Spleen (tissue), 7 donors: ENCODE measurements at regions not wholly inside any gene's neighbourhood (a gene's known extent, or its start where the extent isn't known, plus 50 kb on each side); places are given as distances from the start of the nearest gene placed in this dataset.

Source experiments
- POLR2A ChIP-seq, 3 donors: fragments of 450-650 bp; IDR thresholded peaks; one replicate each; pipeline ENCODE4 v1.5.1; 2017; ENCODE audit warnings: antibody characterized with exemption in 3 of 3, mild to moderate bottlenecking in 1 of 3
- TF ChIP-seq, protein P1 (sequence below), 11 experiments: fragments of 200-600 bp in 7 of 11; fragments of 450-650 bp in 4 of 11; sonication (generic) in 4 of 11; IDR thresholded peaks in 8 of 11; conservative IDR thresholded peaks in 3 of 11; 1 replicate in 7 of 11; 2 replicates in 4 of 11; pipeline versions ENCODE4 v1.4.0 to v1.8.0; 2016 to 2021; ENCODE audit warnings: antibody characterized with exemption in 11 of 11, inconsistent platforms in 4 of 11, mild to moderate bottlenecking in 1 of 11
- donor health status: DM: no; HTN: no; CAD: no; lungs with moderate emphysema.
- donor health status: DM: no; HTN: no; CAD: no.
- donor health status: DM: no; HTN: no; CAD: no.

DNA sequence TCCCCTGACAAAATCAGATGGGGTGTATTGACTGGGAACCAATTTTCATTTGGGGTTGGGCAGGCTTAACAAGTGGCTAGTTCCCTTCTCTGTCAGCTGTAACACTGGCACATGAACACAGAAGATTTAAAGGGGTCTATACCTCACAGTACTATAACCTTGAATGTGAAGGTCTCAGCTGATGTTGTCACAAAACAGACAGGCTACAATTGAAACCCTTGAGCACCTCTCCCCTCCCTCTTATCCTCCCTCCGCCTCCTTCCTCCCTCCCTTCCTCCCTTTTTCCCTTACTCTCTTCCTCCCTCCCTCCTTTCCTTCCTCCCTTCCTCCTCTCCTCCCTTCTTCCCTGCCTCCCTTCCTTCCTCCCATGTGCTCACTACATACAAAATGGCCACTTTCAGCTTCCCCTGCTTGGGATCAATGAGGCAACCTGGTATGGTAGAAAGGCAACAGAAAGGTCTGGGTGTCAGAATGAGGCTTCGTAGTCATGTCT, 262.4 kb downstream of the TTC6 start:
- TF ChIP-seq, protein P1, sequence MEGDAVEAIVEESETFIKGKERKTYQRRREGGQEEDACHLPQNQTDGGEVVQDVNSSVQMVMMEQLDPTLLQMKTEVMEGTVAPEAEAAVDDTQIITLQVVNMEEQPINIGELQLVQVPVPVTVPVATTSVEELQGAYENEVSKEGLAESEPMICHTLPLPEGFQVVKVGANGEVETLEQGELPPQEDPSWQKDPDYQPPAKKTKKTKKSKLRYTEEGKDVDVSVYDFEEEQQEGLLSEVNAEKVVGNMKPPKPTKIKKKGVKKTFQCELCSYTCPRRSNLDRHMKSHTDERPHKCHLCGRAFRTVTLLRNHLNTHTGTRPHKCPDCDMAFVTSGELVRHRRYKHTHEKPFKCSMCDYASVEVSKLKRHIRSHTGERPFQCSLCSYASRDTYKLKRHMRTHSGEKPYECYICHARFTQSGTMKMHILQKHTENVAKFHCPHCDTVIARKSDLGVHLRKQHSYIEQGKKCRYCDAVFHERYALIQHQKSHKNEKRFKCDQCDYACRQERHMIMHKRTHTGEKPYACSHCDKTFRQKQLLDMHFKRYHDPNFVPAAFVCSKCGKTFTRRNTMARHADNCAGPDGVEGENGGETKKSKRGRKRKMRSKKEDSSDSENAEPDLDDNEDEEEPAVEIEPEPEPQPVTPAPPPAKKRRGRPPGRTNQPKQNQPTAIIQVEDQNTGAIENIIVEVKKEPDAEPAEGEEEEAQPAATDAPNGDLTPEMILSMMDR (IDR thresholded peaks at IDR 0.05 in 8 of 11, conservative IDR thresholded peaks at IDR 0.05 in 3 of 11) = no peak
- TF ChIP-seq POLR2A (IDR thresholded peaks at IDR 0.05) = no peak
